Liver (tissue), 8 donors: ENCODE measurements at regions not wholly inside any gene's neighbourhood (a gene's known extent, or its start where the extent isn't known, plus 50 kb on each side); places are given as distances from the start of the nearest gene placed in this dataset.
"Not testable (repeated sequence)": the region's sequence is repeated elsewhere in the genome, so short reads cannot be mapped to it uniquely, and the experiment has no call there.

ENCODE experiments used
- DNase-seq: peaks from one replicate; pipeline ENCODE4 v3.0.0-alpha.2; 2017; ENCODE audit warnings: low spot score
- H3K27ac ChIP-seq, 2 donors: one replicate each; pipeline ENCODE4 v1.7.0; 2013; ENCODE audit warnings: inconsistent platforms in 2 of 2, low read length in 2 of 2, control low read depth in 1 of 2, low read depth in 1 of 2, mild to moderate bottlenecking in 1 of 2
- H3K27me3 ChIP-seq, 4 donors: one replicate each; pipeline versions ENCODE4 v1.6.1 to v1.7.0; 2013; ENCODE audit warnings: low read length in 3 of 4, inconsistent platforms in 1 of 4, mild to moderate bottlenecking in 1 of 4, moderate library complexity in 1 of 4; ENCODE audit not compliant: control insufficient read depth in 4 of 4, insufficient read depth in 4 of 4
- H3K36me3 ChIP-seq, 4 donors: one replicate each; pipeline versions ENCODE4 v1.6.1 to v1.7.0; 2013; ENCODE audit warnings: low read length in 3 of 4, mild to moderate bottlenecking in 3 of 4, low read depth in 1 of 4, moderate library complexity in 1 of 4; ENCODE audit not compliant: control insufficient read depth in 4 of 4, insufficient read depth in 3 of 4
- H3K4me1 ChIP-seq, 4 donors: one replicate each; pipeline versions ENCODE4 v1.6.1 to v1.7.0; 2013; ENCODE audit warnings: low read length in 3 of 4, mild to moderate bottlenecking in 3 of 4, moderate library complexity in 1 of 4; ENCODE audit not compliant: control insufficient read depth in 4 of 4, insufficient read depth in 4 of 4
- H3K4me3 ChIP-seq, 3 donors: one replicate each; pipeline versions ENCODE4 v1.6.1 to v1.7.0; 2013; ENCODE audit warnings: low read length in 3 of 3, control low read depth in 1 of 3, low read depth in 1 of 3, mild to moderate bottlenecking in 1 of 3
- H3K9ac ChIP-seq, 2 donors: one replicate each; pipeline ENCODE4 v1.7.0; 2013; ENCODE audit warnings: low read length in 2 of 2, mild to moderate bottlenecking in 2 of 2, moderate library complexity in 2 of 2, control low read depth in 1 of 2, low read depth in 1 of 2
- H3K9me3 ChIP-seq, 4 donors: one replicate each; pipeline versions ENCODE4 v1.6.1 to v1.7.0; 2013; ENCODE audit warnings: low read length in 3 of 4; ENCODE audit not compliant: control insufficient read depth in 4 of 4
- CTCF ChIP-seq: fragments of 150-350 bp; IDR thresholded peaks from 2 replicates; pipeline ENCODE4 v1.5.1; 2017; ENCODE audit warnings: improper control_type of control experiment, low read depth, low read length; ENCODE audit not compliant: missing input control
- FOXA1 ChIP-seq: IDR thresholded peaks from 2 replicates; pipeline ENCODE4 v1.6.1; 2016; ENCODE audit warnings: antibody characterized with exemption
- HNF4G ChIP-seq: IDR thresholded peaks from 2 replicates; pipeline ENCODE4 v1.6.1; 2016; ENCODE audit warnings: antibody characterized with exemption
- MAX ChIP-seq: IDR thresholded peaks from 2 replicates; pipeline ENCODE4 v1.6.1; 2016; ENCODE audit warnings: antibody characterized with exemption
- RAD21 ChIP-seq, 2 donors: IDR thresholded peaks; 2 replicates each; pipeline ENCODE4 v1.6.1; 2016; ENCODE audit warnings: antibody characterized with exemption in 2 of 2, mild to moderate bottlenecking in 2 of 2
- REST ChIP-seq: IDR thresholded peaks from 2 replicates; pipeline ENCODE4 v1.6.1; 2016; ENCODE audit warnings: antibody characterized with exemption, mild to moderate bottlenecking
- RXRA ChIP-seq, 2 donors: IDR thresholded peaks; 2 replicates each; pipeline ENCODE4 v1.6.1; 2017 to 2018; ENCODE audit warnings: antibody characterized with exemption in 2 of 2, mild to moderate bottlenecking in 1 of 2
- TAF1 ChIP-seq: conservative IDR thresholded peaks from 2 replicates; pipeline ENCODE4 v1.6.1; 2016; ENCODE audit warnings: antibody characterized with exemption, mild to moderate bottlenecking
- YY1 ChIP-seq: IDR thresholded peaks from 2 replicates; pipeline ENCODE4 v1.6.1; 2016; ENCODE audit warnings: antibody characterized with exemption, mild to moderate bottlenecking
- ZBTB33 ChIP-seq: IDR thresholded peaks from 2 replicates; pipeline ENCODE4 v1.6.1; 2016; ENCODE audit warnings: antibody characterized with exemption
- WGBS: extraction: QIAGEN DNeasy Blood & Tissue Kit; methylation state at CpG from one replicate; pipeline ENCODE4 v1.1.7; 2013; 5-methylcytosine and 5-hydroxymethylcytosine counted together
- donor health status: healthy.
- donor health status: healthy.
- donor health status: healthy.
- donor health status: healthy.
- donor health status: healthy.

- not testable (repeated sequence) for H3K27me3 ChIP-seq, H3K27ac ChIP-seq, H3K36me3 ChIP-seq, H3K9ac ChIP-seq, DNase-seq, H3K4me1 ChIP-seq, H3K4me3 ChIP-seq, H3K9me3 ChIP-seq
- 73% methylated on average over 3 of the region's 3 CpGs for WGBS
These were observed 274.4 kb downstream of the NUF2 start for GRCh38 chr1:163596106-163596505.

- Histone ChIP-seq H3K9me3 (peaks cover 0 to 5% (median 0%) of the 10 kb centered on the region in 4 donors), H3K36me3 (no peaks in the 10 kb centered on the region), H3K9ac (no peak overlapping the region), H3K27me3 (no peaks in the 10 kb centered on the region), H3K4me3 (no peak overlapping the region), H3K27ac (no peak overlapping the region), H3K4me1 (no peaks in the 10 kb centered on the region)
- TF ChIP-seq YY1 (no peak), MAX (no peak), FOXA1 (no peak)
- WGBS = 60% methylated on average over 5 of the region's 5 CpGs
- DNase-seq = no peak
These were observed 274.9 kb downstream of the NUF2 start for GRCh38 chr1:163596541-163597258.

- no peak for DNase-seq
- WGBS = 89% methylated on average over 6 of the region's 6 CpGs
- Histone ChIP-seq H3K9ac (no peak overlapping the region), H3K4me3 (no peak overlapping the region), H3K4me1 (no peaks in the 10 kb centered on the region), H3K9me3 (peaks cover 0 to 5% (median 0%) of the 10 kb centered on the region in 4 donors), H3K36me3 (no peaks in the 10 kb centered on the region), H3K27ac (no peak overlapping the region), H3K27me3 (no peaks in the 10 kb centered on the region)
- TF ChIP-seq ZBTB33 = no peak
- no peak for TF ChIP-seq CTCF
- TF ChIP-seq HNF4G = no peak
- no peak for TF ChIP-seq TAF1
- TF ChIP-seq REST = no peak
- TF ChIP-seq FOXA1 = no peak
- TF ChIP-seq RXRA (IDR thresholded peaks at IDR 0.05) = no peak
- no peak for TF ChIP-seq YY1
- no peak for TF ChIP-seq RAD21 (IDR thresholded peaks at IDR 0.05)
These were observed 282.6 kb downstream of the NUF2 start for GRCh38 chr1:163604321-163604720.
